Adrenal gland (tissue), 9 donors: ENCODE measurements at regions not wholly inside any gene's neighbourhood (a gene's known extent, or its start where the extent isn't known, plus 50 kb on each side); places are given as distances from the start of the nearest gene placed in this dataset.

ENCODE experiments used
- DNase-seq, 7 donors: peaks; one replicate each; pipeline ENCODE4 v3.0.0-alpha.2; 2019 to 2020
- H3K27ac ChIP-seq, 5 donors: fragments of 200-600 bp; sonication (generic) in 4 of 5; 1 replicate in 3 of 5; 2 replicates in 2 of 5; pipeline versions ENCODE4 v1.5.1 to v1.8.0; 2016 to 2020; ENCODE audit warnings: mild to moderate bottlenecking in 1 of 5
- H3K27me3 ChIP-seq: fragments of 200-600 bp; 2 replicates; pipeline ENCODE4 v1.8.0; 2021
- H3K36me3 ChIP-seq, 2 donors: fragments of 200-600 bp; replicated peaks in 1 of 2; 1 replicate in 1 of 2; 2 replicates in 1 of 2; pipeline versions ENCODE4 v1.5.1 to v1.8.0; 2018 to 2022
- H3K4me1 ChIP-seq, 2 donors: fragments of 200-600 bp; replicated peaks in 1 of 2; 1 replicate in 1 of 2; 2 replicates in 1 of 2; pipeline versions ENCODE4 v1.5.1 to v1.8.0; 2018 to 2021
- H3K4me3 ChIP-seq, 4 donors: fragments of 200-600 bp; sonication (generic) in 3 of 4; one replicate each; pipeline ENCODE4 v1.5.1; 2016 to 2018
- H3K9me3 ChIP-seq, 3 donors: fragments of 200-600 bp; sonication (generic) in 1 of 3; replicated peaks in 1 of 3; 1 replicate in 2 of 3; 2 replicates in 1 of 3; pipeline versions ENCODE4 v1.5.1 to v1.8.0; 2016 to 2021
- POLR2A ChIP-seq, 2 donors: fragments of 450-650 bp; IDR thresholded peaks; one replicate each; pipeline ENCODE4 v1.6.1; 2017; ENCODE audit warnings: antibody characterized with exemption in 2 of 2, mild to moderate bottlenecking in 2 of 2, moderate library complexity in 1 of 2
- WGBS, 4 donors: extraction: QIAGEN DNeasy Blood & Tissue Kit in 2 of 4; methylation state at CpG; one replicate each; pipeline versions ENCODE4 v1.1.5 to v1.1.7; 2013 to 2017; 5-methylcytosine and 5-hydroxymethylcytosine counted together
- intact Hi-C, 2 donors: fragments of 100-400 bp; cut with DNase I; formaldehyde crosslinking; loops; one replicate each; pipeline versions ENCODE4 v1.14.1 to v1.15.0; 2022 to 2023
- TF ChIP-seq, protein P1 (sequence below), 6 experiments: fragments of 450-650 bp in 4 of 6; fragments of 200-600 bp in 2 of 6; sonication (generic) in 1 of 6; IDR thresholded peaks; 1 replicate in 5 of 6; 2 replicates in 1 of 6; pipeline versions ENCODE4 v1.5.1 to v1.8.0; 2016 to 2021; ENCODE audit warnings: antibody characterized with exemption in 6 of 6, mild to moderate bottlenecking in 2 of 6, moderate library complexity in 1 of 6
- donor health status: healthy with polysubstance abuse.
- donor health status: Bipolar disorder and iron deficiency.
- donor health status: DM: yes; HTN: yes; CAD: no.
- donor health status: DM: no; HTN: no; CAD: no.
- donor health status: DM: no; HTN: no; CAD: no.

- TF ChIP-seq POLR2A (IDR thresholded peaks at IDR 0.05): no peak
- TF ChIP-seq, protein P1, sequence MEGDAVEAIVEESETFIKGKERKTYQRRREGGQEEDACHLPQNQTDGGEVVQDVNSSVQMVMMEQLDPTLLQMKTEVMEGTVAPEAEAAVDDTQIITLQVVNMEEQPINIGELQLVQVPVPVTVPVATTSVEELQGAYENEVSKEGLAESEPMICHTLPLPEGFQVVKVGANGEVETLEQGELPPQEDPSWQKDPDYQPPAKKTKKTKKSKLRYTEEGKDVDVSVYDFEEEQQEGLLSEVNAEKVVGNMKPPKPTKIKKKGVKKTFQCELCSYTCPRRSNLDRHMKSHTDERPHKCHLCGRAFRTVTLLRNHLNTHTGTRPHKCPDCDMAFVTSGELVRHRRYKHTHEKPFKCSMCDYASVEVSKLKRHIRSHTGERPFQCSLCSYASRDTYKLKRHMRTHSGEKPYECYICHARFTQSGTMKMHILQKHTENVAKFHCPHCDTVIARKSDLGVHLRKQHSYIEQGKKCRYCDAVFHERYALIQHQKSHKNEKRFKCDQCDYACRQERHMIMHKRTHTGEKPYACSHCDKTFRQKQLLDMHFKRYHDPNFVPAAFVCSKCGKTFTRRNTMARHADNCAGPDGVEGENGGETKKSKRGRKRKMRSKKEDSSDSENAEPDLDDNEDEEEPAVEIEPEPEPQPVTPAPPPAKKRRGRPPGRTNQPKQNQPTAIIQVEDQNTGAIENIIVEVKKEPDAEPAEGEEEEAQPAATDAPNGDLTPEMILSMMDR (IDR thresholded peaks at IDR 0.05): no peak
- intact Hi-C loops: no loop called here
- H3K36me3 ChIP-seq: no peaks in the 10 kb centered on the region
- H3K4me3 ChIP-seq: no peak overlapping the region
- no peaks in the 10 kb centered on the region for H3K9me3 ChIP-seq
- 95 to 100% (median 96%) methylated on average over 1 of the region's 1 CpG for WGBS, 4 donors
- H3K27ac ChIP-seq: no peak overlapping the region
- no peak for DNase-seq
- H3K4me1 ChIP-seq: no peaks in the 10 kb centered on the region
- H3K27me3 ChIP-seq: no peaks in the 10 kb centered on the region
Observed at GRCh38 chr6:144739873-144740272, 454.7 kb downstream of the UTRN start.

- WGBS, 4 donors: 94 to 99% (median 97%) methylated on average over 3 of the region's 3 CpGs
- Histone ChIP-seq H3K36me3 (no peaks in the 10 kb centered on the region), H3K9me3 (no peaks in the 10 kb centered on the region), H3K4me1 (no peaks in the 10 kb centered on the region), H3K27me3 (no peaks in the 10 kb centered on the region), H3K4me3 (no peak overlapping the region), H3K27ac (no peak overlapping the region)
- no peak for DNase-seq
- TF ChIP-seq POLR2A (IDR thresholded peaks at IDR 0.05): no peak
- TF ChIP-seq, protein P1 (IDR thresholded peaks at IDR 0.05): no peak
- intact Hi-C loops: no loop called here
Observed at GRCh38 chr6:144741659-144742058, 456.5 kb downstream of the UTRN start.

DNA sequence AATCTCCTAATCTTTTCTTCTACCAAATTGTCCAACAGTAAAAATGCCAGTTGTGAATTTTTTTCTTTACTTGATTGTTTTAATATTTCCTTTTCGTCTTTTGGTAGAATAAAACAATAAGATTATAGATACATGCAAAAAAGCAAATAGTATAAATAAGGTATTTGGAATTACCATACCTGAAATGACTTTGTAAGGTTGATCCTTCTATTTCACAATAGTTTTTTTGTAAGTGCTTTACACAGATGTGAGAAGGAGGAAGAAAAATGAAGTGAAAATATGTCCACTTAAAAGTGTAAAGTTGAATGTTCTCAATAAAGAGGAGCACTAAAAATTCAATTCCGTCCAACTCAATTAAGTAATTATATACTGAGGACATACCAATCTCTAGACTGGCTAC is 457.6 kb downstream of the UTRN start:
- Histone ChIP-seq H3K4me1 (no peaks in the 10 kb centered on the region), H3K36me3 (no peaks in the 10 kb centered on the region), H3K27me3 (no peaks in the 10 kb centered on the region), H3K4me3 (no peak overlapping the region), H3K9me3 (no peaks in the 10 kb centered on the region), H3K27ac (no peak overlapping the region)
- intact Hi-C loops: no loop called here
- WGBS, 4 donors: 96 to 99% (median 98%) methylated on average over 2 of the region's 2 CpGs
- no peak for TF ChIP-seq POLR2A (IDR thresholded peaks at IDR 0.05)
- TF ChIP-seq, protein P1 (IDR thresholded peaks at IDR 0.05): no peak
- no peak for DNase-seq

DNA sequence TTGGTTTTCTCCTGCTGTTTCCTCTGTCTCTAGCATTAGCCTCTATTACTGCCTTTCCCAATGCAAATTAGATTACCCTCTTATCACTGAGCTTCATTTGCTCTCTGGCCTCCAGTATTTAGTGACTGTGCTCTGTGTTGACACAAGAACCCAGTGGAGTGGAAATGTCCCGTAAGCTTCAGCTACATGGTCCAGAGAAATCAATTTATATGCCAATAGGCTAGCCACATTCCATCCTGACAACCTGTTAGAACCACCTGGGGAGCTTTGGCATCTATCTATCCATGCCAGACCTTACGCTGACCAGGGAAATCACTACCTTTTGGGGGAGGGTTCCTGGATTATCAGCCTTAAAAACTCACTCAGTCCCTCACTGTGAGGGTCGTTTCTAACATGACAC is 459.6 kb downstream of the UTRN start:
- intact Hi-C loops: no loop called here

More for the DNA sequence above, 459.6 kb downstream of the UTRN start:
- Histone ChIP-seq H3K4me1 (no peaks in the 10 kb centered on the region), H3K9me3 (no peaks in the 10 kb centered on the region), H3K27me3 (no peaks in the 10 kb centered on the region), H3K36me3 (no peaks in the 10 kb centered on the region), H3K4me3 (no peak overlapping the region), H3K27ac (no peak overlapping the region)
- no peak for DNase-seq
- no peak for TF ChIP-seq POLR2A (IDR thresholded peaks at IDR 0.05)
- TF ChIP-seq, protein P1 (IDR thresholded peaks at IDR 0.05): no peak
- WGBS, 4 donors: 77 to 92% (median 83%) methylated on average over 3 of the region's 3 CpGs
